CD8-positive, alpha-beta memory T cell (primary cell): ENCODE measurements at regions not wholly inside any gene's neighbourhood (a gene's known extent, or its start where the extent isn't known, plus 50 kb on each side); places are given as distances from the start of the nearest gene placed in this dataset.

ENCODE experiments used
- CTCF ChIA-PET: fragments of 350-600 bp; sonication (Branson Sonifier 250); formaldehyde crosslinking; loops from one replicate; lab custom pipeline; 2021; ENCODE audit warnings: antibody characterized with exemption; lab: Charles Lee
- POLR2A ChIA-PET: fragments of 350-600 bp; sonication (Branson Sonifier 250); formaldehyde crosslinking; loops from one replicate; lab custom pipeline; 2021; ENCODE audit warnings: antibody characterized with exemption; lab: Charles Lee
- DNase-seq, 5 donors: peaks; one replicate each; pipeline versions ENCODE4 v3.0.0 to v3.0.0-alpha.2; 2020 to 2022; ENCODE audit warnings: mixed read lengths in 1 of 5
- H3K27ac ChIP-seq: one replicate; pipeline ENCODE4 v1.7.0; 2013; ENCODE audit warnings: low read depth, mild to moderate bottlenecking, low read length, moderate library complexity
- H3K27me3 ChIP-seq: 2 replicates; pipeline ENCODE4 v1.7.0; 2013; ENCODE audit warnings: low read length, mild to moderate bottlenecking; ENCODE audit not compliant: insufficient read depth, poor library complexity, severe bottlenecking
- H3K36me3 ChIP-seq: 2 replicates; pipeline ENCODE4 v1.7.0; 2013; ENCODE audit warnings: mild to moderate bottlenecking, low read length, moderate library complexity; ENCODE audit not compliant: insufficient read depth
- H3K4me1 ChIP-seq: 2 replicates; pipeline ENCODE4 v1.7.0; 2013; ENCODE audit warnings: mild to moderate bottlenecking, low read length, moderate library complexity; ENCODE audit not compliant: insufficient read depth
- H3K4me3 ChIP-seq: 2 replicates; pipeline ENCODE4 v1.7.0; 2013; ENCODE audit warnings: mild to moderate bottlenecking, low read length
- H3K9me3 ChIP-seq: 2 replicates; pipeline ENCODE4 v1.7.0; 2013; ENCODE audit warnings: mild to moderate bottlenecking, low read length
- H3K27ac Mint-ChIP-seq, 8 donors: one replicate each; pipeline ENCODE4 v1.8.0; 2020 to 2021; ENCODE audit warnings: mixed read lengths in 8 of 8, mild to moderate bottlenecking in 6 of 8, inconsistent platforms in 3 of 8, moderate library complexity in 3 of 8
- H3K27me3 Mint-ChIP-seq, 2 donors: one replicate each; pipeline ENCODE4 v1.8.0; 2020 to 2021; ENCODE audit warnings: mixed read lengths in 2 of 2, mild to moderate bottlenecking in 1 of 2, moderate library complexity in 1 of 2
- H3K36me3 Mint-ChIP-seq, 3 donors: one replicate each; pipeline ENCODE4 v1.8.0; 2020 to 2021; ENCODE audit warnings: mixed read lengths in 3 of 3, inconsistent platforms in 1 of 3, mild to moderate bottlenecking in 1 of 3
- H3K4me1 Mint-ChIP-seq, 3 donors: one replicate each; pipeline ENCODE4 v1.8.0; 2020 to 2021; ENCODE audit warnings: mixed read lengths in 3 of 3, inconsistent platforms in 1 of 3, mild to moderate bottlenecking in 1 of 3
- H3K4me3 Mint-ChIP-seq, 7 donors: one replicate each; pipeline ENCODE4 v1.8.0; 2020 to 2021; ENCODE audit warnings: mixed read lengths in 7 of 7, mild to moderate bottlenecking in 6 of 7, moderate library complexity in 4 of 7, inconsistent platforms in 2 of 7
- H3K9me3 Mint-ChIP-seq, 5 donors: one replicate each; pipeline ENCODE4 v1.8.0; 2020 to 2022; ENCODE audit warnings: mixed read lengths in 5 of 5, mild to moderate bottlenecking in 3 of 5, moderate library complexity in 2 of 5, inconsistent platforms in 1 of 5

DNA sequence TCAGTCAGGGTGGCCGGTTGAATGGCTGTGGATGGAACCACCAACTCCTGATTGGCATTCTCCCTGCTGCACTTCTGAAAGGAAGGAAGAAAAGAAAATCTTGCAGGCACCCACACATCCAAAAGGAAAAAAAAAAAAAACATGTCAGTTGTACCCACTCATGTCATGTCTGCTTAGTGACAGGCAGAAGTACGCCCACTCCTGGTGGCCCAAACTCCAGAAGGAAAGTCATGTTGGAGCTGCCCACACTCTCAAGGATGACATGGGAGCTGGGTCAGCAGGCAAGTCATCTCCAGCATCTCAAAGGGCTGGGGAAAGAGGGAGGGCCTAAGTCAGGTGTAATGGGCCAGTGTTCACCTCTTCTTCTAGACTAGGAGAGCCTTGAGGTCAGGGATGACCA is 1079.1 kb downstream of the BCL11B start:
- CTCF ChIA-PET: interaction anchor here (0.8 to 1.6 kb wide), 2 partner anchors 9 to 1079 kb away, joined by 3 read pairs; partner anchors contain the start of gene BCL11B
- Mint-ChIP-seq H3K27ac (peak overlapping the region in 7 of 8 donors; percentile 39 to 92 (median 71)), H3K4me1 (peaks cover 87 to 97% (median 96%) of the 10 kb centered on the region in 3 donors), H3K27me3 (no peaks in the 10 kb centered on the region), H3K36me3 (peaks cover 3 to 12% (median 5%) of the 10 kb centered on the region in 3 donors), H3K4me3 (peak overlapping the region in 1 of 7 donors; percentile 23), H3K9me3 (peaks cover 0 to 1% (median 0%) of the 10 kb centered on the region in 5 donors)
- POLR2A ChIA-PET: interaction anchor here (0.8 kb wide), 1 partner anchor 18 kb away, joined by 3 read pairs; no protein-coding TSS in a partner anchor
- DNase-seq: no peak
- Histone ChIP-seq H3K4me1 (peaks cover 98% of the 10 kb centered on the region), H3K27ac (no peak overlapping the region), H3K9me3 (no peaks in the 10 kb centered on the region), H3K4me3 (peak overlapping the region; percentile 6), H3K27me3 (no peaks in the 10 kb centered on the region), H3K36me3 (no peaks in the 10 kb centered on the region)

DNA sequence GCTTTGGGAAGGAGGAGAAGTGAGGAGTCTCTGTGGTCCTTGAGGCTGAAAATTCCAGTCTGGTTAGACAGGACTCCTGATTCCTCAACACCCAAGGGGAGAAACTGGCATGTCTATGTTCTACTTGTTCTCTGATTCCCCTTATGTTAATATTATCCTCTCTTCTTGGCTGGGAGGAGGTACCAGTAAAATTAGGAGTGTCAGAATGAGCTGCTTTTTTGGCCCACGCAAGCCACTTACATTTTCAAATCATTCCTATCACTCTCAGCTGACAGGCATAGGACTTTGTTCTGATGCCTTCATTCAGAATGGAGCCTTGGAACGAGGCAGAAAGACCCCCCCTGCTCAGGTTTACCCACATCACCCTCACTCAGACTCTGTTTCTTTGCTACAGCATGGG is 1077.2 kb downstream of the BCL11B start:
- Mint-ChIP-seq H3K27ac (peak overlapping the region in 5 of 8 donors; percentile 14 to 86 (median 72)), H3K27me3 (no peaks in the 10 kb centered on the region), H3K9me3 (peaks cover 0 to 1% (median 0%) of the 10 kb centered on the region in 5 donors), H3K4me1 (peaks cover 87 to 97% (median 96%) of the 10 kb centered on the region in 3 donors), H3K36me3 (peaks cover 3 to 12% (median 5%) of the 10 kb centered on the region in 3 donors), H3K4me3 (no peak overlapping the region)
- POLR2A ChIA-PET: interaction anchor here (1.0 kb wide), 1 partner anchor 21 kb away, joined by 3 read pairs; no protein-coding TSS in a partner anchor
- H3K9me3 ChIP-seq: no peaks in the 10 kb centered on the region
- H3K27me3 ChIP-seq: no peaks in the 10 kb centered on the region
- H3K4me3 ChIP-seq: no peak overlapping the region
- H3K27ac ChIP-seq: no peak overlapping the region
- H3K36me3 ChIP-seq: no peaks in the 10 kb centered on the region
- CTCF ChIA-PET: no interaction called here
- peaks cover 99% of the 10 kb centered on the region for H3K4me1 ChIP-seq
- DNase-seq: no peak

DNA sequence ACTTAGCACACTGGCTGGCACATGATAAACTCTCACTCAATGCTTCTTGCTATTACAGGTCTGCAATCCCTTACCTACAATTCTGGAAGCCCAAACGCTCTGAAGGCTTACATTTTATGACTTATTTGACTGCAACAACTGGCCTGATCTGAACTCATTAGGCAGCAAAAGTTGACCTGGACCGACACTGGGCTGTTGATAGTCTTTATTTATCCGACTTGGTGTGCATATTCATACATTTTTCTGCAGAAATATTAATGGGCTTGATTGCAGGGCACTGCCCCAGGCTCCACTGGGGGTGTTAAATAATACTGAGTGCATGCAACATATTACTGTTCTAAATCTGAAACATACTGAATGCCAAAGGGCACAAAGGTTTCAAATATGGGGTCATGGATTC is 1076.7 kb downstream of the BCL11B start:
- Mint-ChIP-seq H3K36me3 (peaks cover 3 to 12% (median 5%) of the 10 kb centered on the region in 3 donors), H3K27ac (peak overlapping the region in 7 of 8 donors; percentile 19 to 86 (median 73)), H3K4me3 (peak overlapping the region in 6 of 7 donors; percentile 23 to 82 (median 72)), H3K4me1 (peaks cover 87 to 97% (median 96%) of the 10 kb centered on the region in 3 donors), H3K9me3 (peaks cover 0 to 1% (median 0%) of the 10 kb centered on the region in 5 donors), H3K27me3 (no peaks in the 10 kb centered on the region)
- Histone ChIP-seq H3K9me3 (no peaks in the 10 kb centered on the region), H3K4me1 (peaks cover 99% of the 10 kb centered on the region), H3K27me3 (no peaks in the 10 kb centered on the region), H3K27ac (no peak overlapping the region), H3K36me3 (no peaks in the 10 kb centered on the region), H3K4me3 (no peak overlapping the region)
- DNase-seq: no peak
- POLR2A ChIA-PET: no interaction called here
- CTCF ChIA-PET: no interaction called here

DNA sequence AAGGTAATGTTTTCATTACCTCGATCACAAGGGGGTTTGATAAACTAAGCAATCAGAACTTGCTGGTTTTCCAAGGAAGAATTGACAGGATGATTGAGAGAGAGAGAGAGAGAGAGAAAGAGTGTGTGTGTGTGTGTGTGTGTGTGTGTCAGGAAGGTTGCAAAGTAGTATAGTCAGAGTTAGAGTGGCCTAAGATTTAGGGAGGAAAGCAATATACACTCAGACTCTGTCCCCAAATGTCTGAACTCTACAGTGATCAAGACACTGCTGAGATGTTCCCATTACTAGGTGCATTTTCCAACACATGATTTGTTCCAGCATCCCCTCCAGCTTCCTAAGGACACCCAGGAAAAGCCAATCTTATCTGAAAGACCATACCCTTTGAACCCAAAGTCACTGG is 1074.1 kb downstream of the BCL11B start:
- no peaks in the 10 kb centered on the region for H3K36me3 ChIP-seq
- Mint-ChIP-seq H3K9me3 (peaks cover 0 to 1% (median 0%) of the 10 kb centered on the region in 5 donors), H3K4me1 (peaks cover 63 to 94% (median 84%) of the 10 kb centered on the region in 3 donors), H3K27me3 (no peaks in the 10 kb centered on the region), H3K4me3 (peak overlapping the region in 6 of 7 donors; percentile 56 to 76 (median 72)), H3K27ac (peak overlapping the region; percentile 51 to 92 (median 84)), H3K36me3 (peaks cover 3 to 12% (median 5%) of the 10 kb centered on the region in 3 donors)
- H3K4me1 ChIP-seq: peaks cover 83% of the 10 kb centered on the region
- DNase-seq: no peak
- no peaks in the 10 kb centered on the region for H3K27me3 ChIP-seq
- CTCF ChIA-PET: interaction anchor here (1.0 to 2.5 kb wide), 4 partner anchors 8 to 62 kb away, joined by 3 to 10 read pairs (median 4); no protein-coding TSS in a partner anchor
- H3K9me3 ChIP-seq: no peaks in the 10 kb centered on the region
- H3K4me3 ChIP-seq: peak overlapping the region; percentile 21
- POLR2A ChIA-PET: interaction anchor here (1.4 kb wide), 1 partner anchor 11 kb away, joined by 3 read pairs; no protein-coding TSS in a partner anchor
- H3K27ac ChIP-seq: no peak overlapping the region

DNA sequence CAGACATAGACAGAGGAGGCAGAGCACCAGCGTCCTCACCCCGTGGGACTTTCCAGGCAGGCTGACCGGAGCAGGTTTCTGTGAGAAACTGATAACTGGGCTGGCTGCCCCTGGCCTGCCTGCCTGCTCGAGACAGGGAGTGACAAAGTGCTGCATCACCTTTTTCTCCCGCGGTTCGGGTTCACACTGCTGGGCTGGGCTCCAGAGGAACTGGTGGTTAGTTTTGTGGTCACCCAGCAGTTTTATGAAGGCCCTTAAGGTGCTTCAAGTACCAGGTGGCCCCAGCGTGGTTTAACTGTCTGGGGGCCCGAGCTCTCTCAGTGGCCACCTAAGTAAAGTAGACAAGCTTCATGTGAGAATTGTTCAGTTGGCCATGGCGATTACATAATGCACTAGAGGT is 1073.6 kb downstream of the BCL11B start:
- Histone ChIP-seq H3K27me3 (no peaks in the 10 kb centered on the region), H3K4me3 (peak overlapping the region; percentile 21), H3K27ac (no peak overlapping the region), H3K4me1 (peaks cover 80% of the 10 kb centered on the region), H3K9me3 (no peaks in the 10 kb centered on the region), H3K36me3 (no peaks in the 10 kb centered on the region)
- Mint-ChIP-seq H3K4me1 (peaks cover 60 to 92% (median 83%) of the 10 kb centered on the region in 3 donors), H3K4me3 (peak overlapping the region in 6 of 7 donors; percentile 56 to 76 (median 72)), H3K27ac (peak overlapping the region; percentile 51 to 92 (median 84)), H3K9me3 (peaks cover 0 to 1% (median 0%) of the 10 kb centered on the region in 5 donors), H3K27me3 (no peaks in the 10 kb centered on the region), H3K36me3 (peaks cover 3 to 12% (median 5%) of the 10 kb centered on the region in 3 donors)
- ChIA-PET POLR2A (interaction anchor here (1.0 to 1.4 kb wide), 2 partner anchors 11 to 12 kb away, joined by 3 to 4 read pairs; no protein-coding TSS in a partner anchor), CTCF (interaction anchor here (0.6 to 2.5 kb wide), 10 partner anchors 8 to 1588 kb away, joined by 3 to 10 read pairs (median 4); no protein-coding TSS in a partner anchor)
- DNase-seq: peak in 4 of 5 donors; percentile 25 to 71 (median 46)

DNA sequence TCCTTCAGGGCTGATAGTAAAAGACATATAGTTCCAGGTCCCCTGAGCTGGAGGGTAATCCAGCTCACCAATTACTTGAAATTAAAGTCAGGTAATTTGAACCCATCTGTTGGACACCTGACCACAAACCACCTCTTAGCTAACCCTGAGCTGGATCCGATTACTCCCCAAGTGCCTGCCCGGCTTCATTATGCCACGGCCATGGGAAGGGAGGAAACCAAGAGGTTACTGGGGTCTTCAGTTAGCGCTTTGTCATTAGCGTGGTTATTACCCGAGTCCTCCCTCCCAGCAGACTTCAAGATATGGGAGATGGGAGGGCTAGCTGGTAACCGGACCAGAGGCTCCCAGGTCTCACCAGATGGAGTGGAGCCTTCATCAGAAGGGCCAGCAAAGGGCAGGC is 1071.4 kb downstream of the BCL11B start:
- ChIA-PET POLR2A (interaction anchor here (0.6 kb wide), 2 partner anchors 64 to 998 kb away, joined by 3 read pairs; no protein-coding TSS in a partner anchor), CTCF (interaction anchor here (2.5 kb wide), 1 partner anchor 11 kb away, joined by 10 read pairs; no protein-coding TSS in a partner anchor)
- no peaks in the 10 kb centered on the region for H3K27me3 Mint-ChIP-seq
- peak overlapping the region in 4 of 8 donors; percentile 12 to 47 (median 28) for H3K27ac Mint-ChIP-seq
- H3K4me1 ChIP-seq: peaks cover 65% of the 10 kb centered on the region
- peaks cover 53 to 91% (median 84%) of the 10 kb centered on the region in 3 donors for H3K4me1 Mint-ChIP-seq
- no peaks in the 10 kb centered on the region for H3K36me3 ChIP-seq
- H3K4me3 ChIP-seq: no peak overlapping the region
- H3K27ac ChIP-seq: no peak overlapping the region
- H3K9me3 Mint-ChIP-seq: peaks cover 0 to 1% (median 0%) of the 10 kb centered on the region in 5 donors
- no peak for DNase-seq
- H3K27me3 ChIP-seq: no peaks in the 10 kb centered on the region
- H3K36me3 Mint-ChIP-seq: peaks cover 0 to 7% (median 5%) of the 10 kb centered on the region in 3 donors
- H3K4me3 Mint-ChIP-seq: no peak overlapping the region
- H3K9me3 ChIP-seq: no peaks in the 10 kb centered on the region

DNA sequence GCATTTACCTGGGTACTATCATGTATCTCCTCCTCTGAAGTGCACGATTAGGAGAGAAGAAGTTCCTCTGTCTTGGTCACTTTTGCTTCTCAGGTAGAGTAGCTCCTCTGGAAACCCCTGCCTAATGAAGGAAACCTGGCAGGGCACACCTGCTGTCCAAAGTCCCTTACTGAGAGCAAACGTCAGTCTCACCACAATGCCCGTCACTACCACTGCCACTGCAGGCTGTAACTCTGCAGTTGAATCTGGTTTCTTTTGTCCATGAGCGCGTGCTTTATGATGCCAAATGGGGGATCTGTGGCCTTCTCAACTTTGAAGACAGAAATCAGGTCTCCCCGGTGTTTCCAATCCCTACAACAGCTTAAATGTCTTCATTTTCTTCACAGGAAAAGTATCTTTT is 1068.6 kb downstream of the BCL11B start:
- CTCF ChIA-PET: no interaction called here

DNA sequence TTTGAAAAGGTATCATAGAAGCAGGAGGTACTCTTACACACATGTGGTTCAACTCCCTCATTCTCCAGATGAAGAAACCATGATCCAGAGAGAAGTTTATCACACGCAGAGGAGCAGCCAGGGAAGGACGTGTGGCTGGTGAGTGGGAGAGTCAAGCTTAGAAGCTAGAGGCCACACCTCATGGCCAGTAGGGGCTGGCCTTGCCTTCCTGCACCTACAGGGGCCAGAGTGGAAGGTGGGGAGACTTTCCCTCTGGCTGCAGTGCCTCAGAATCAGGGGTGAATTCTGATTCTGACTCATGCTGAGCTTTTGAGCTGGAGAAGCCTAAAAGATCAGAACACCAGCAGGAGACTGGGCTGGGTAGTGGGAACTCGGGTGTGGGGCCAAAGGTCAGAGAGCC is 1067.9 kb downstream of the BCL11B start:
- CTCF ChIA-PET: interaction anchor here (0.7 kb wide), 1 partner anchor 64 kb away, joined by 3 read pairs; no protein-coding TSS in a partner anchor
- POLR2A ChIA-PET: no interaction called here
- peak overlapping the region in 3 of 7 donors; percentile 5 to 75 (median 34) for H3K4me3 Mint-ChIP-seq

More for the DNA sequence above, 1068.6 kb downstream of the BCL11B start:
- H3K27me3 ChIP-seq: no peaks in the 10 kb centered on the region
- no peaks in the 10 kb centered on the region for H3K27me3 Mint-ChIP-seq
- no peaks in the 10 kb centered on the region for H3K36me3 Mint-ChIP-seq
- H3K27ac Mint-ChIP-seq: peak overlapping the region in 4 of 8 donors; percentile 27 to 75 (median 54)
- peaks cover 56 to 94% (median 87%) of the 10 kb centered on the region in 3 donors for H3K4me1 Mint-ChIP-seq
- H3K9me3 Mint-ChIP-seq: no peaks in the 10 kb centered on the region
- peaks cover 65% of the 10 kb centered on the region for H3K4me1 ChIP-seq
- peak overlapping the region; percentile 6 for H3K4me3 ChIP-seq
- H3K36me3 ChIP-seq: no peaks in the 10 kb centered on the region
- no peaks in the 10 kb centered on the region for H3K9me3 ChIP-seq
- peak in 1 of 5 donors; percentile 50 for DNase-seq
- POLR2A ChIA-PET: no interaction called here
- peak overlapping the region in 4 of 7 donors; percentile 11 to 57 (median 45) for H3K4me3 Mint-ChIP-seq
- no peak overlapping the region for H3K27ac ChIP-seq

More for the DNA sequence above, 1067.9 kb downstream of the BCL11B start:
- H3K27me3 ChIP-seq: no peaks in the 10 kb centered on the region
- Mint-ChIP-seq H3K27ac (peak overlapping the region in 3 of 8 donors; percentile 69 to 85 (median 70)), H3K27me3 (no peaks in the 10 kb centered on the region), H3K4me1 (peaks cover 56 to 94% (median 87%) of the 10 kb centered on the region in 3 donors), H3K36me3 (no peaks in the 10 kb centered on the region), H3K9me3 (no peaks in the 10 kb centered on the region)
- no peak overlapping the region for H3K4me3 ChIP-seq
- no peak for DNase-seq
- no peak overlapping the region for H3K27ac ChIP-seq
- no peaks in the 10 kb centered on the region for H3K9me3 ChIP-seq
- peaks cover 65% of the 10 kb centered on the region for H3K4me1 ChIP-seq
- H3K36me3 ChIP-seq: no peaks in the 10 kb centered on the region
